OCI-LY7 (cell line): ENCODE measurements at regions not wholly inside any gene's neighbourhood (a gene's known extent, or its start where the extent isn't known, plus 50 kb on each side); places are given as distances from the start of the nearest gene placed in this dataset.

Experiments used
- CTCF ChIP-seq: fragments of 200-600 bp; sonication (generic); conservative IDR thresholded peaks from 2 replicates; pipeline ENCODE4 v1.5.1; 2014; ENCODE audit warnings: mild to moderate bottlenecking, antibody characterized with exemption, low read length, moderate library complexity, mixed read lengths
- EZH2phosphoT487 ChIP-seq: fragments of 200-600 bp; sonication (generic); IDR thresholded peaks from 2 replicates; pipeline ENCODE4 v1.6.1; 2018; ENCODE audit warnings: low read depth, borderline replicate concordance, mild to moderate bottlenecking, mixed run types, antibody characterized with exemption, low read length, moderate library complexity, mixed read lengths

- TF ChIP-seq CTCF (no peak), EZH2phosphoT487 (no peak)
These were observed 322.2 kb downstream of the TMEM121 start for GRCh38 chr14:105848570-105848969.
